H1 (cell line): ENCODE measurements at regions not wholly inside any gene's neighbourhood (a gene's known extent, or its start where the extent isn't known, plus 50 kb on each side); places are given as distances from the start of the nearest gene placed in this dataset.

Experiments
- CTBP2 ChIP-seq: IDR thresholded peaks from 2 replicates; pipeline ENCODE4 v1.7.0; 2011; ENCODE audit warnings: borderline replicate concordance, mild to moderate bottlenecking, moderate library complexity, mixed read lengths, low read length; ENCODE audit not compliant: insufficient read depth, insufficient read length
- RAD21 ChIP-seq, 2 experiments: IDR thresholded peaks in 1 of 2; conservative IDR thresholded peaks in 1 of 2; 2 replicates each; pipeline ENCODE4 v1.6.1; 2011; ENCODE audit warnings: low read depth in 2 of 2, low read length in 2 of 2, improper control_type of control experiment in 1 of 2, inconsistent platforms in 1 of 2, mild to moderate bottlenecking in 1 of 2, moderate library complexity in 1 of 2
- RBBP5 ChIP-seq: IDR thresholded peaks from 2 replicates; pipeline ENCODE4 v1.7.1; 2012; ENCODE audit warnings: low read depth, mild to moderate bottlenecking, inconsistent platforms, low read length, moderate library complexity, borderline replicate concordance
- TEAD4 ChIP-seq: IDR thresholded peaks from 2 replicates; pipeline ENCODE4 v1.6.1; 2012; ENCODE audit warnings: low read depth, low read length, inconsistent platforms, mixed read lengths

DNA sequence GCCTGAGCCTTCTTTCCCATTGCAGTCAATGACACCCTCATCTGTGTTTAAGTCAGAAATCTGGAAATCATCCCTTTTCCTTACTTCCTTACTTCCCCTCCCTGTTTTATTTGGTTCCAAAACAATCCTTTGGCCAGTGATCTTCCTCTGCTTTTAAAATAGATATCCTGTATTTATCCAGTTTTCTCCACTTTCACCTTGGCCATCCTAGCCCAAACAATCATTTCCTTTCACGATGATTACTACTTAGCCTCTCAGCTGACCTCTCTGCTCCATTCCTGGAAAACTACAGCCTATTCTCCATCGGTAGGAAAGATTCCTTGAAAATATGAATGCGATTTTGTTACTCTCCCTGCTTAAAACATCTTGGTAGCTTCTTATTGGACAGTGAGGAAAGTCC, 565.4 kb downstream of the TLR4 start (continued):
- TF ChIP-seq RAD21 (IDR thresholded peaks at IDR 0.05 in 1 of 2, conservative IDR thresholded peaks at IDR 0.05 in 1 of 2; ENCODE audit: low read depth in 2 of 2, low read length in 2 of 2): no peak
- TF ChIP-seq CTBP2: no peak
- no peak for TF ChIP-seq RBBP5
- no peak for TF ChIP-seq TEAD4
- TF ChIP-seq, all 59 proteins: peak for 0
